ENCODE measurements at regions not wholly inside any gene's neighbourhood (a gene's known extent, or its start where the extent isn't known, plus 50 kb on each side); places are given as distances from the start of the nearest gene placed in this dataset.
"Not testable (repeated sequence)": the region's sequence is repeated elsewhere in the genome, so short reads cannot be mapped to it uniquely, and the experiment has no call there.

GRCh38 chr9:67492028-67492427 lies 366.7 kb upstream of the ANKRD20A1 start:
- TF ChIP-seq CTCF, POLR2A, EP300 (IDR thresholded peaks at IDR 0.05): not testable (repeated sequence)
